ENCODE measurements at regions not wholly inside any gene's neighbourhood (a gene's known extent, or its start where the extent isn't known, plus 50 kb on each side); places are given as distances from the start of the nearest gene placed in this dataset.
A peak's percentile ranks its signal among the peaks of the same experiment; 100 is the strongest.

DNA sequence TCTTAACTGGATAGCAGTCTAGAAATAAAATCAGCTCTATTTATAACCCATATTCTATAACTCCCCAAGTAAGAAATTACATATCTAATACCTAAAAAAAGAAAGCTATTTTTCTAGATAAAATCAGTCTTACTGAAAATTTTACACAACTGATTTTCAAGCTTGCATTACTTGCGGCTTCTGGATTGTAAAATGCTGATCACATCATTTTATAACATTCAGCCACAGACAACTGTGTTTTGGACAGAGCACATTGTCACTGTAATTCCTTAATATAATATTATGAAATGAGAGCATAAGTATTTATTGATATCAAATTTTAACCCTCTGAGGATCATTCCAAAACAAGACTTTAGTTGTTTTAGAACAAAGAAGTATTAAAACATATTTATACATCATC, 78.5 kb upstream of the ARID2 start:
- peaks cover 12% of the 10 kb centered on the region for H3K4me1 ChIP-seq
- H3K9me3 ChIP-seq: no peaks in the 10 kb centered on the region
- intact Hi-C loops (cut with DNase I): no loop called here
- ATAC-seq (no peak), DNase-seq (no peak)
- WGBS, 2 donors: 89 to 93% methylated on average over 1 of the region's 1 CpG
- H3K4me3 ChIP-seq: no peak overlapping the region
- no peak overlapping the region for H3K27ac ChIP-seq
- H3K36me3 ChIP-seq (replicated peaks in 1 of 2; ENCODE audit: insufficient read depth in 1 of 2, low read depth in 2 of 2): no peaks in the 10 kb centered on the region
- no peaks in the 10 kb centered on the region for H3K27me3 ChIP-seq
- no peak for TF ChIP-seq POLR2A (IDR thresholded peaks at IDR 0.05)
- TF ChIP-seq, protein P1, sequence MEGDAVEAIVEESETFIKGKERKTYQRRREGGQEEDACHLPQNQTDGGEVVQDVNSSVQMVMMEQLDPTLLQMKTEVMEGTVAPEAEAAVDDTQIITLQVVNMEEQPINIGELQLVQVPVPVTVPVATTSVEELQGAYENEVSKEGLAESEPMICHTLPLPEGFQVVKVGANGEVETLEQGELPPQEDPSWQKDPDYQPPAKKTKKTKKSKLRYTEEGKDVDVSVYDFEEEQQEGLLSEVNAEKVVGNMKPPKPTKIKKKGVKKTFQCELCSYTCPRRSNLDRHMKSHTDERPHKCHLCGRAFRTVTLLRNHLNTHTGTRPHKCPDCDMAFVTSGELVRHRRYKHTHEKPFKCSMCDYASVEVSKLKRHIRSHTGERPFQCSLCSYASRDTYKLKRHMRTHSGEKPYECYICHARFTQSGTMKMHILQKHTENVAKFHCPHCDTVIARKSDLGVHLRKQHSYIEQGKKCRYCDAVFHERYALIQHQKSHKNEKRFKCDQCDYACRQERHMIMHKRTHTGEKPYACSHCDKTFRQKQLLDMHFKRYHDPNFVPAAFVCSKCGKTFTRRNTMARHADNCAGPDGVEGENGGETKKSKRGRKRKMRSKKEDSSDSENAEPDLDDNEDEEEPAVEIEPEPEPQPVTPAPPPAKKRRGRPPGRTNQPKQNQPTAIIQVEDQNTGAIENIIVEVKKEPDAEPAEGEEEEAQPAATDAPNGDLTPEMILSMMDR (IDR thresholded peaks at IDR 0.05): no peak

DNA sequence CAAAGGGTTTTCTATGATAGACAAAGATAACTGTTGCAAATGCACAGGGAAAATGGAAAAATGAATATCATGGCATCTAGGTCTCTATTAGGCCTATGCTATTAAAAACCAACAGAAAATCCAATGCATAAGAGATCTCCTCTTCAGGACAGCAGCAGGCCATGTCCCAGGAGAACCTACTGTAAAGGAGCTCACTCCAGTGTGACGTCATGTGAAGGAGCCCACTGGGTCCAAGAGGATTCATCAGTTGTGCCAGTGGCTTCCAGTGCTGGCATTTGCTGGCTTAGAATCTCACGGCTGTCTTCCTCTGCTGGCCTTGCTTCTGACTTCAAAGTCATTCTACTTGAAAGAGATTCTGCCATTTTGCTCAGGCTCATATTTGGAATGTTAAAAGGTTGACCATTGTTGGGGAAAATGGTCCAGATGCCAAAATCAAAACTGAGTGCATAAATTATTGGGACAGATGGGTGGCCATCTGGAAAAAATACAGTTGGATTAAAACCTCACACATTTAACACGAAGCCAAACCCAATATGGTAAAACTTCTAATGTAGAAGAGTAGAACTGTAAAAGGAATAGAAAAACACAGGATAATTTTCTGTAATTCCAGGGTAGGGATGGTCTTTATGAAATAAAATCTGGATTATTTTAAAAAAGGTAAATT, 75.4 kb upstream of the ARID2 start:
- WGBS, 2 donors: 85 to 93% methylated on average over 3 of the region's 3 CpGs
- intact Hi-C loops (cut with DNase I): no loop called here
- no peaks in the 10 kb centered on the region for H3K36me3 ChIP-seq (replicated peaks in 1 of 2; ENCODE audit: insufficient read depth in 1 of 2, low read depth in 2 of 2)
- H3K27ac ChIP-seq: no peak overlapping the region
- no peaks in the 10 kb centered on the region for H3K27me3 ChIP-seq
- no peak for DNase-seq
- no peaks in the 10 kb centered on the region for H3K9me3 ChIP-seq
- ATAC-seq: no peak
- H3K4me1 ChIP-seq: no peaks in the 10 kb centered on the region
- H3K4me3 ChIP-seq: no peak overlapping the region
- TF ChIP-seq, protein P1 (IDR thresholded peaks at IDR 0.05): no peak
- TF ChIP-seq POLR2A (IDR thresholded peaks at IDR 0.05): no peak

DNA sequence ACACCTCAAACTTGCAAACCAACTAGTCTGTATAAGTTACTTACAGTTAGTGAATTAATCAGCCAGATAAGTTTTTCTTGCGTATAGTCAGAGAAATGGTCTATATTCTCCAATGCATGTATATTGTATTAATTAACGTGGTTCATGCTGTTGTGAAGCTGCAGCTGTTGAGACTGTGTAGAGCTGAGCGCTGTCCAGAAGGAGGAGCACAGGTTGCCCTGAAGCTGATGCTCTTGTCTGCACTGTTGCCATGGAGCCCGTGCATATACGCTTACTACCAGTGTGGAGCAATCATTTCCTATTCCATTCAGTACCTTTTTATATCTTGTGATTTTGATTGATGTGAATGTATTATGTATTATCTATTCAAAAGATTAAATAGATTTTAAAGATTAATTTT, 74.3 kb upstream of the ARID2 start:
- Histone ChIP-seq H3K36me3 (replicated peaks in 1 of 2; ENCODE audit: insufficient read depth in 1 of 2, low read depth in 2 of 2) (no peaks in the 10 kb centered on the region), H3K4me3 (no peak overlapping the region), H3K27me3 (no peaks in the 10 kb centered on the region), H3K4me1 (no peaks in the 10 kb centered on the region), H3K9me3 (no peaks in the 10 kb centered on the region), H3K27ac (no peak overlapping the region)
- WGBS, 2 donors: 78 to 83% methylated on average over 5 of the region's 5 CpGs
- no peak for ATAC-seq
- TF ChIP-seq POLR2A (IDR thresholded peaks at IDR 0.05): no peak
- TF ChIP-seq, protein P1 (IDR thresholded peaks at IDR 0.05): no peak
- intact Hi-C loops (cut with DNase I): no loop called here
- peak in 2 of 4 donors; percentile 11 to 16 for DNase-seq

DNA sequence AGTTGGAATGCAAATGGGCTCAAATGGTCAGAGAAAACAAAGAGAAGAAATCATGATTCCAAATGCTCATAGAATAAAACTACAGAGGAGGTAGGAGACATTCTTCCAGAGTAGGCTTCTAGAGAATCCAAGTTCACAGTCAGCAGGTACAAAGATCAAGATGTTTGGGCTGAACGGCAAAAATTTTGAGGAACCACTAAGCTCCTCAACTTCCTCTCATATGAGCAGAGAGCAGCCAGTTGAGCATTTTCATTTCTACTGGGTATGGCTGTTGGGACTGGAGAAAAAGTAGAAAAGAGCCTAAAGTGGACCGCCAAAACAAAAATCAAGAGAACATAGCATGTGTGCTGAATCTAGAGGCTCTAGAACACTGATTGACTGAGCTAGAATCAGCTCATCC, 73.8 kb upstream of the ARID2 start:
- intact Hi-C loops (cut with DNase I): no loop called here
- no peak for ATAC-seq
- TF ChIP-seq, protein P1 (IDR thresholded peaks at IDR 0.05): no peak
- no peak for TF ChIP-seq POLR2A (IDR thresholded peaks at IDR 0.05)
- H3K9me3 ChIP-seq: no peaks in the 10 kb centered on the region
- no peaks in the 10 kb centered on the region for H3K4me1 ChIP-seq
- H3K36me3 ChIP-seq (replicated peaks in 1 of 2; ENCODE audit: insufficient read depth in 1 of 2, low read depth in 2 of 2): no peaks in the 10 kb centered on the region
- 71 to 93% methylated on average over 2 of the region's 2 CpGs for whole genome bisulfite sequencing, 2 donors
- DNase-seq: no peak
- H3K27ac ChIP-seq: no peak overlapping the region
- H3K4me3 ChIP-seq: no peak overlapping the region
- no peaks in the 10 kb centered on the region for H3K27me3 ChIP-seq

DNA sequence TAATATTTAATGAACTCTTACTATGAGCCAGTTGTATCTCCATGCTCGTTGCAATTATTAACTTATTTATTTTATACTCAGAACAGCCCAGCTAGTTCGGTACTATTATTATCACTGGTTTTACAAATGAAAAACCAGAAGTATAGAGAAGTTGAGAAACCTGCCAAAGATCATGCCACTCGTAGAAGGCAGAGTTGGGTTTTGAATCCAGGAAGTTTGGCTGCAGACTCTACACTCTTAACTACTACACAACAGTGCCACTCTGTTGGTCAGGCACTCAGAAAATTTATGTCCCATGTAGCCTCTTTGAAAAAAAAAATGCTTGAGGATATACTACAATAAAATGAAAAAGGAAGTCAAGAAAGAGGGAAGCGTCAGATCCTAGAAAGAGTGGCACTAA, 71.5 kb upstream of the ARID2 start:
- no peak for DNase-seq
- no peaks in the 10 kb centered on the region for H3K9me3 ChIP-seq
- 58 to 66% methylated on average over 4 of the region's 4 CpGs for WGBS, 2 donors
- intact Hi-C loops (cut with DNase I): no loop called here
- no peaks in the 10 kb centered on the region for H3K36me3 ChIP-seq (replicated peaks in 1 of 2; ENCODE audit: insufficient read depth in 1 of 2, low read depth in 2 of 2)
- H3K4me3 ChIP-seq: no peak overlapping the region
- no peaks in the 10 kb centered on the region for H3K27me3 ChIP-seq
- TF ChIP-seq POLR2A (IDR thresholded peaks at IDR 0.05): no peak
- TF ChIP-seq, protein P1 (IDR thresholded peaks at IDR 0.05): no peak
- H3K27ac ChIP-seq: no peak overlapping the region
- H3K4me1 ChIP-seq: no peaks in the 10 kb centered on the region
- ATAC-seq: no peak
